Heart left ventricle (tissue), 16 donors: ENCODE measurements at regions not wholly inside any gene's neighbourhood (a gene's known extent, or its start where the extent isn't known, plus 50 kb on each side); places are given as distances from the start of the nearest gene placed in this dataset.

Source experiments
- ATAC-seq, 4 donors: fragments of 200-7000 bp; cut with Tn5 transposase; one replicate each; pipeline ENCODE4 v1.9.1; 2020 to 2022; ENCODE audit warnings: moderate library complexity in 4 of 4, mild to moderate bottlenecking in 3 of 4, moderate number of reproducible peaks in 1 of 4
- DNase-seq, 5 donors: peaks; one replicate each; pipeline ENCODE4 v3.0.0-alpha.2; 2020
- H3K27ac ChIP-seq, 12 donors: fragments of 200-600 bp; sonication (generic) in 4 of 12; one replicate each; pipeline versions ENCODE4 v1.5.0 to v1.8.0; 2016 to 2022; ENCODE audit warnings: mild to moderate bottlenecking in 2 of 12
- H3K27me3 ChIP-seq, 9 donors: fragments of 200-600 bp; sonication (generic) in 2 of 9; one replicate each; pipeline versions ENCODE4 v1.5.1 to v1.8.0; 2016 to 2022; ENCODE audit warnings: mild to moderate bottlenecking in 3 of 9
- H3K36me3 ChIP-seq, 9 donors: fragments of 200-600 bp; sonication (generic) in 2 of 9; one replicate each; pipeline versions ENCODE4 v1.5.0 to v1.8.0; 2018 to 2022; ENCODE audit warnings: mild to moderate bottlenecking in 2 of 9
- H3K4me1 ChIP-seq, 12 donors: fragments of 200-600 bp; sonication (generic) in 4 of 12; one replicate each; pipeline versions ENCODE4 v1.5.0 to v1.8.0; 2016 to 2022; ENCODE audit warnings: mild to moderate bottlenecking in 3 of 12
- H3K4me3 ChIP-seq, 12 donors: fragments of 200-600 bp; sonication (generic) in 4 of 12; one replicate each; pipeline versions ENCODE4 v1.5.0 to v1.8.0; 2017 to 2022; ENCODE audit warnings: mild to moderate bottlenecking in 9 of 12, moderate library complexity in 4 of 12
- H3K9me3 ChIP-seq, 12 donors: fragments of 200-600 bp; sonication (generic) in 4 of 12; one replicate each; pipeline versions ENCODE4 v1.5.0 to v1.8.0; 2016 to 2022; ENCODE audit warnings: mild to moderate bottlenecking in 1 of 12
- POLR2A ChIP-seq, 2 donors: fragments of 450-650 bp; IDR thresholded peaks; one replicate each; pipeline ENCODE4 v1.6.1; 2017; ENCODE audit warnings: antibody characterized with exemption in 2 of 2, mild to moderate bottlenecking in 2 of 2, moderate library complexity in 2 of 2
- WGBS, 4 donors: extraction: QIAGEN DNeasy Blood & Tissue Kit in 2 of 4; methylation state at CpG; one replicate each; pipeline versions ENCODE4 v1.1.5 to v1.1.7; 2013 to 2018; 5-methylcytosine and 5-hydroxymethylcytosine counted together
- intact Hi-C, 10 donors: fragments of 100-400 bp; cut with DNase I; formaldehyde crosslinking; loops; one replicate each; pipeline versions ENCODE4 v1.11.1 to v1.14.2; 2022
- TF ChIP-seq, protein P1 (sequence below), 12 donors: fragments of 200-600 bp; sonication (generic) in 4 of 12; IDR thresholded peaks; one replicate each; pipeline versions ENCODE4 v1.5.0 to v1.8.0; 2018 to 2022; ENCODE audit warnings: antibody characterized with exemption in 12 of 12, mild to moderate bottlenecking in 5 of 12
- donor health status: ischemic (EF 13 %, LVEDD 7.1; RV severe dilation, severe dysfunction).
- donor health status: healthy with polysubstance abuse.
- donor health status: DM: no; HTN: yes; CAD: no.
- donor health status: DM: no; HTN: no; CAD: no.
- donor health status: ischemic (EF 25% LVEDD 6.9; RV normal size, moderate dysfunction).
- donor health status: ischemic (EF 25% LVEDD 5.7; RV mildly dilated, moderate dysfunction).
- donor health status: healthy.
- donor health status: DM: yes; HTN: yes; CAD: no.
- donor health status: ischemic (EF 35%, LVEDD 5.7; RV mildly dilated, moderate dysfunction).
- donor health status: nonischemic (EF 11% LVEDD 7.7; RV severe dilation, severe dysfunction).
- donor health status: DM: yes; HTN: yes; CAD: no.
- donor health status: PGD.
- donor health status: ischemic (EF 29% LVEDD 5.4; RV normal size, mild dysfunction).
- donor health status: nonischemic (EF 23%, LVEDD 6.1; RV moderate dilation, normal function).

DNA sequence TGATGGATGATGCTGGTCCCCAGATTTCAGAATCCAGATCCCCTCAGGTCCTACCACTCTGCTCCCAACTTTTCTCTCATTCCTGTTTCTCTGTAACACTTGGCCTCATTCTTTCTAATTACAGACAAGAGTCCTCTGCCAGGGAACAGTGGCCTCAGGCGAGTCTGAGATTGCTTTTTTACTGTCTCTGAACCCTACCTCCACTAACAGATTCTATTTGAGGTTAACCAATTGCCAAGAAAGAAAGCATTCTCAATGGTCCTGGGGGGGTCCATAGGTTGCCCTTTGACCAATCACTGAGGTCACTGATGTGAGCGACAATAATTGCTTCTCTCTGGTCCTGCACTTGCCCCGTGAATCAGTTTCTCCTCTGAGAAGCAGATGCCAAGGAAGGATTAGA lies 145.2 kb upstream of the TMEM108 start:
- H3K36me3 ChIP-seq: no peaks in the 10 kb centered on the region
- no peaks in the 10 kb centered on the region for H3K4me1 ChIP-seq
- DNase-seq (no peak), ATAC-seq (no peak)
- H3K27me3 ChIP-seq: no peaks in the 10 kb centered on the region
- intact Hi-C loops: no loop called here
- peaks cover 0 to 6% (median 0%) of the 10 kb centered on the region in 12 donors for H3K9me3 ChIP-seq
- no peak overlapping the region for H3K27ac ChIP-seq
- H3K4me3 ChIP-seq: no peak overlapping the region
- TF ChIP-seq POLR2A (IDR thresholded peaks at IDR 0.05): no peak
- TF ChIP-seq, protein P1, sequence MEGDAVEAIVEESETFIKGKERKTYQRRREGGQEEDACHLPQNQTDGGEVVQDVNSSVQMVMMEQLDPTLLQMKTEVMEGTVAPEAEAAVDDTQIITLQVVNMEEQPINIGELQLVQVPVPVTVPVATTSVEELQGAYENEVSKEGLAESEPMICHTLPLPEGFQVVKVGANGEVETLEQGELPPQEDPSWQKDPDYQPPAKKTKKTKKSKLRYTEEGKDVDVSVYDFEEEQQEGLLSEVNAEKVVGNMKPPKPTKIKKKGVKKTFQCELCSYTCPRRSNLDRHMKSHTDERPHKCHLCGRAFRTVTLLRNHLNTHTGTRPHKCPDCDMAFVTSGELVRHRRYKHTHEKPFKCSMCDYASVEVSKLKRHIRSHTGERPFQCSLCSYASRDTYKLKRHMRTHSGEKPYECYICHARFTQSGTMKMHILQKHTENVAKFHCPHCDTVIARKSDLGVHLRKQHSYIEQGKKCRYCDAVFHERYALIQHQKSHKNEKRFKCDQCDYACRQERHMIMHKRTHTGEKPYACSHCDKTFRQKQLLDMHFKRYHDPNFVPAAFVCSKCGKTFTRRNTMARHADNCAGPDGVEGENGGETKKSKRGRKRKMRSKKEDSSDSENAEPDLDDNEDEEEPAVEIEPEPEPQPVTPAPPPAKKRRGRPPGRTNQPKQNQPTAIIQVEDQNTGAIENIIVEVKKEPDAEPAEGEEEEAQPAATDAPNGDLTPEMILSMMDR (IDR thresholded peaks at IDR 0.05): no peak
- 82 to 89% (median 86%) methylated on average over 3 of the region's 3 CpGs for WGBS, 4 donors

DNA sequence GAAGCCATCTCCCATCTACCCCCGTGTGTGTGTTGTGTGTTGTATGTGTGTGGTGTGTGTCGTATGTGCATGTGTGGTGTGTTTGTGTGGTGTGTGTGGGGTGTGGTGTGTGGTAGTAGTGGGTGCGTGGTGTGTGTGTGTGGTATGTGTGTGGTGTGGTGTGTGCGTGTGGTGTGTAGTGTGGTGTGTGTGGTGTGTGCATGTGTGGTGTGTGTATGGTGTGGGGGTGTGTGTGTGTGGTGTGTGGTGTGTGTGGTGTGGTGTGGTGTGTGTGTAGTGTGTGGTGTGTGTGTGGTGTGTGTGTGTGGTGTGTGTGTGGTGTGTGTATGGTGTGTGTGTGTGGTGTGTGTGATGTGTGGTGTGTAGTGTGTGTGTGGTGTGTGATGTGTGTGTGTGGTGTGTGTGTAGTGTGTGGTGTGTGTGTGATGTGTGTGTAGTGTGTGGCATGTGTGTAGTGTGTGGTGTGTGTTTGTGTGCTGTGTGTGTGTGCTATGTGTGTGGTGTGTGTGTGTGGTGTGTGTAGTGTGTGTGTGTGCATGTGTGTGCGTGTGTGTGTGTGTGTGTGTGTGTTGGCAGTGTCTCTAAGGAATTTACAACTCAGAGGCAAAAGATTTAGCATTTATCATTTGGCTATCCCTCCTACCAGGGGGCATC lies 156.3 kb upstream of the TMEM108 start:
- Histone ChIP-seq H3K4me3 (no peak overlapping the region), H3K9me3 (no peaks in the 10 kb centered on the region), H3K27ac (no peak overlapping the region), H3K27me3 (no peaks in the 10 kb centered on the region), H3K4me1 (no peaks in the 10 kb centered on the region), H3K36me3 (no peaks in the 10 kb centered on the region)
- WGBS, 4 donors: 54 to 69% (median 55%) methylated on average over 5 of the region's 5 CpGs
- intact Hi-C loops: no loop called here
- DNase-seq: no peak
- TF ChIP-seq, protein P1 (IDR thresholded peaks at IDR 0.05): no peak
- TF ChIP-seq POLR2A (IDR thresholded peaks at IDR 0.05): no peak
- ATAC-seq: no peak

DNA sequence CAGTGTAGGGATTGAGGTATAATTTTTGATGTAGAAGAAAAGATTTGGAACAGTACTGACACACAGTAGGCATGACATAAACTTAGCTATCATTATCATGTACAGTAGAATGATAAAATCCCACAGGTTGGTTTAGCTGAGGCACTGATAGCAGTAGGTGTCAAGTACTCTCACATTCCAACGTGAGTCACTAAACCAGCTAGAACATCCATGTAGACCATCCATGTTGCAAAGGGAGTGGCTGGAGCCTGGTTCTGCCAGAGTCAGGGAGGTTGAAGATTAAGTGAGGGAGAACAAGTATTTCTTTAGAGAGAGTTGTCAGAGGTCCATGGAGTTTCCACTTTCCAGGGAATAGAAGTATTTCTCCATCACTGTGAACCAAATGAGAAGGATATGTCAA lies 157.2 kb upstream of the TMEM108 start:
- Histone ChIP-seq H3K36me3 (no peaks in the 10 kb centered on the region), H3K4me1 (no peaks in the 10 kb centered on the region), H3K4me3 (no peak overlapping the region), H3K27me3 (no peaks in the 10 kb centered on the region), H3K27ac (no peak overlapping the region), H3K9me3 (no peaks in the 10 kb centered on the region)
- DNase-seq (no peak), ATAC-seq (no peak)
- intact Hi-C loops: no loop called here
- WGBS, 4 donors: 63 to 77% (median 72%) methylated on average over 1 of the region's 1 CpG
- TF ChIP-seq, protein P1 (IDR thresholded peaks at IDR 0.05): no peak
- TF ChIP-seq POLR2A (IDR thresholded peaks at IDR 0.05): no peak

DNA sequence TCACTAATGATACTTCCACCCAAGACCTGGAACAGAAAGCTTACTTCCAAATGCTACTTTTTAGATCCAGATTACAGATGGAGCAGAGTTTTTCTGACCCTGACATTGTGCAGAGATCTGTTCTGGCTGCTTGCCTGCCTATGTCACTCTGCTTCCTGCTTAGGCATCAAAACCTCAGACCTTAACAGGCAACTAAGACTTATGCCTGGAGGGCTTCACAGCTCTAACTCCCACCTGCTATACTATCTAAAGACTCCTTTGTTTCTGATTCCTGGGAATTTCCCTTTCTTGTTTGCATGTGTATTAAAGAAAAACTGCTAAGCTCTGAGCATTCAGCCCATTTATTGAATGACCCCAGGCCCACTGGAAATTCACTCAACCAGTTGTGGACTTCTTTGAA lies 157.4 kb upstream of the NPHP3 start:
- Histone ChIP-seq H3K36me3 (no peaks in the 10 kb centered on the region), H3K4me1 (no peaks in the 10 kb centered on the region), H3K9me3 (no peaks in the 10 kb centered on the region), H3K27me3 (no peaks in the 10 kb centered on the region), H3K27ac (no peak overlapping the region), H3K4me3 (no peak overlapping the region)
- no peak for TF ChIP-seq POLR2A (IDR thresholded peaks at IDR 0.05)
- TF ChIP-seq, protein P1 (IDR thresholded peaks at IDR 0.05): no peak
- intact Hi-C loops: no loop called here
- DNase-seq: no peak
- no peak for ATAC-seq
